ENCODE measurements at regions not wholly inside any gene's neighbourhood (a gene's known extent, or its start where the extent isn't known, plus 50 kb on each side); places are given as distances from the start of the nearest gene placed in this dataset.
A peak's percentile ranks its signal among the peaks of the same experiment; 100 is the strongest.

- no peak for DNase-seq (ENCODE audit: low read depth in 1 of 2, low spot score in 2 of 2)
- Histone ChIP-seq H3K27ac (ENCODE audit: low read depth, low read length) (no peak overlapping the region), H4K8ac (ENCODE audit: extremely low read depth, insufficient read depth, low read length) (no peak overlapping the region), H3K4ac (replicated peaks; ENCODE audit: insufficient read length, low read depth, low read length) (no peak overlapping the region), H3K4me1 (replicated peaks in 1 of 4; ENCODE audit: control insufficient read depth in 3 of 4, insufficient read depth in 4 of 4, low read length in 3 of 4) (no peaks in the 10 kb centered on the region), H3K23ac (ENCODE audit: insufficient read length) (no peak overlapping the region), H3K4me3 (ENCODE audit: extremely low read depth in 1 of 4, insufficient read depth in 2 of 4, low read depth in 3 of 4, low read length in 4 of 4) (no peak overlapping the region), H2AFZ (ENCODE audit: low read length) (no peak overlapping the region), H3K4me2 (ENCODE audit: insufficient read depth in 1 of 2, low read depth in 2 of 2, low read length in 2 of 2) (no peak overlapping the region), H3K79me1 (ENCODE audit: low read depth, low read length) (no peaks in the 10 kb centered on the region), H2BK20ac (ENCODE audit: low read length) (no peak overlapping the region), H2AK5ac (ENCODE audit: low read depth, low read length) (no peak overlapping the region), H3K27me3 (replicated peaks in 1 of 4; ENCODE audit: control insufficient read depth in 3 of 4, extremely low read depth in 1 of 4, insufficient read depth in 3 of 4, low read length in 3 of 4) (peaks cover 0 to 1% (median 0%) of the 10 kb centered on the region in 4 experiments; a peak in 1 of 7 replicates), H3K9ac (replicated peaks in 1 of 4; ENCODE audit: extremely low read depth in 1 of 4, low read depth in 3 of 4, low read length in 3 of 4) (no peak overlapping the region), H3K56ac (replicated peaks; ENCODE audit: insufficient read length, low read depth, low read length) (no peak overlapping the region), H3K23me2 (ENCODE audit: low read depth, low read length) (no peaks in the 10 kb centered on the region), H2BK12ac (ENCODE audit: low read depth, low read length) (no peak overlapping the region), H3K36me3 (ENCODE audit: control insufficient read depth in 2 of 4, insufficient read depth in 4 of 4, low read length in 3 of 4) (no peaks in the 10 kb centered on the region), H4K91ac (replicated peaks; ENCODE audit: insufficient read length, low read length) (no peak overlapping the region), H3K18ac (ENCODE audit: extremely low read depth, low read length) (no peak overlapping the region), H4K20me1 (replicated peaks in 1 of 2; ENCODE audit: control insufficient read depth in 1 of 2, insufficient read depth in 2 of 2, low read length in 2 of 2) (no peaks in the 10 kb centered on the region), H2BK120ac (replicated peaks; ENCODE audit: low read depth, low read length) (no peak overlapping the region), H3K14ac (ENCODE audit: insufficient read length) (no peak overlapping the region), H2BK15ac (ENCODE audit: low read length) (peak overlapping the region; percentile 50; the same call in 1 of the 2 replicates), H3K79me2 (ENCODE audit: control insufficient read depth in 1 of 2, insufficient read depth in 2 of 2, low read length in 2 of 2) (no peaks in the 10 kb centered on the region), H2BK5ac (ENCODE audit: low read depth, low read length) (no peak overlapping the region), H4K5ac (ENCODE audit: insufficient read length, low read depth, low read length) (no peak overlapping the region), H3K9me3 (ENCODE audit: insufficient read depth in 2 of 2, low read depth in 1 of 2, low read length in 1 of 2) (no peaks in the 10 kb centered on the region)
- 80% methylated on average over 5 of the region's 5 CpGs; no CpG with 5 or more reads in 1 of the 2 experiments for WGBS, 2 experiments (ENCODE audit: extremely low coverage in 1 of 2, insufficient coverage in 1 of 2, insufficient read length in 1 of 2, insufficient replicate concordance in 2 of 2, low coverage in 1 of 2, low lambda C conversion rate in 2 of 2, missing lambda C conversion rate in 1 of 2)
- FAIRE-seq: no peak
- ChIA-PET POLR2A (ENCODE audit: partially characterized antibody) (no interaction called here), CTCF (ENCODE audit: partially characterized antibody) (interaction anchor here (0.6 kb wide), 1 partner anchor 114 kb away, joined by 3 read pairs; no protein-coding TSS in a partner anchor)
- TF ChIP-seq POLR2A (IDR thresholded peaks at IDR 0.05; ENCODE audit: control extremely low read depth in 1 of 2, low read depth in 2 of 2, low read length in 2 of 2) (no peak), SUZ12 (IDR thresholded peaks at IDR 0.05; ENCODE audit: low read length) (no peak), TCF12 (IDR thresholded peaks at IDR 0.05; ENCODE audit: low read depth, low read length) (no peak), KDM4A (IDR thresholded peaks at IDR 0.05; ENCODE audit: low read depth, low read length, severe bottlenecking) (no peak), TAF7 (optimal IDR thresholded peaks at IDR 0.05; ENCODE audit: borderline replicate concordance, low read depth, low read length) (no peak), ZNF274 (IDR thresholded peaks at IDR 0.05; ENCODE audit: borderline replicate concordance, extremely low read depth, low read length) (no peak), KDM5A (IDR thresholded peaks at IDR 0.05; ENCODE audit: low read length) (no peak), RFX5 (IDR thresholded peaks at IDR 0.05; ENCODE audit: borderline replicate concordance, low read depth, low read length) (no peak), SIRT6 (IDR thresholded peaks at IDR 0.05; ENCODE audit: low read length) (no peak), BCL11A (IDR thresholded peaks at IDR 0.05; ENCODE audit: low read depth in 2 of 2, low read length in 2 of 2) (no peak), NANOG (IDR thresholded peaks at IDR 0.05; ENCODE audit: insufficient read depth, low read depth, low read length, poor library complexity, severe bottlenecking) (no peak), POU5F1 (IDR thresholded peaks at IDR 0.05; ENCODE audit: low read depth, low read length) (no peak), MAFK (IDR thresholded peaks at IDR 0.05; ENCODE audit: low read depth, low read length) (no peak), JUND (IDR thresholded peaks at IDR 0.05; ENCODE audit: low read length) (no peak), RXRA (IDR thresholded peaks at IDR 0.05; ENCODE audit: insufficient read depth, low read depth, low read length) (no peak)
- TF ChIP-seq, protein P1, sequence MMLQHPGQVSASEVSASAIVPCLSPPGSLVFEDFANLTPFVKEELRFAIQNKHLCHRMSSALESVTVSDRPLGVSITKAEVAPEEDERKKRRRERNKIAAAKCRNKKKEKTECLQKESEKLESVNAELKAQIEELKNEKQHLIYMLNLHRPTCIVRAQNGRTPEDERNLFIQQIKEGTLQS (IDR thresholded peaks at IDR 0.05; ENCODE audit: insufficient read depth, low read depth, low read length): no peak
These were observed 155.1 kb upstream of the BLID start for GRCh38 chr11:122271137-122271536.

Measured in H1 (cell line).